ENCODE measurements at regions not wholly inside any gene's neighbourhood (a gene's known extent, or its start where the extent isn't known, plus 50 kb on each side); places are given as distances from the start of the nearest gene placed in this dataset.
"Not testable (repeated sequence)": the region's sequence is repeated elsewhere in the genome, so short reads cannot be mapped to it uniquely, and the experiment has no call there.

DNA sequence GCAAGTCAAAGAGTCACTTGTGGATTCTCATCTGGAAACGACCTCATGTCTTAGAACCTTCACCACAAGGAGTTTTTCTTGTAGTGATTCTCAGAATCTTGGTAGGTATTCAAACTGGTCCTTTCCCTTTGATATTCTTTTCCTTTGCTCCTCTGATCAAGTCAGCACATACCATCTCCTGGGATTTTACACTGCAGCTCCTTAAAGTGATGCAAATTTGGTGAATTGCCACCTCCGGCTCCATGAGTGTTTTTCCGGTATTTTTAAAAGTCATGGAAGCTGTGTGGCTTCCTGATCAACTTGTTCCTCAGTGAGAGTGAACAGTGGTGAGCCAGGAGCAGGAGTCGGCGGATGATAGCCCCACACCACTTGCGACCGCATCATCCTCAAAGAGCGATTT lies 182.1 kb upstream of the DAB1 start:
- no peak for DNase-seq (ENCODE audit: low read depth)
- H3K4me3 ChIP-seq (ENCODE audit: low read depth, low read length): no peak overlapping the region

DNA sequence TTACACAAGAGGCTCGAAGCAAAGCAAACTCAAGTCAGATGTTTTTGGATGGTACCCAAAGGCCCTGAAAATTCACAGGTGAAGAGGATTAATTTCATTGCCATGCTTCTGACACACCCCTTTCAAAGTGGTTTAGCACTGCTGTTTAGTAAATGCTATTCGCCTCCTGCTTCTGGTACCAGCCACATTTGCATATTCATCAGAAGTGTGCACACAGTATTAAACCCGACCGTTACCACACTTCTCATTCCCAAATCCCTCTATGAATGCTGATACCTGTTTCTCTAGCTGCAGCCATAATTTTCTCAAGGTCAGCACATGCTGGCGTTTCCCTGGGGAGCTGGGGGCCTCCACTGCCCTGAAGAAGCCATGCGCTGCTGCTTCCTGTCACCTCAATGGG lies 179.8 kb upstream of the DAB1 start:
- no peak overlapping the region for H3K4me3 ChIP-seq (ENCODE audit: low read depth, low read length)
- DNase-seq (ENCODE audit: low read depth): no peak

DNA sequence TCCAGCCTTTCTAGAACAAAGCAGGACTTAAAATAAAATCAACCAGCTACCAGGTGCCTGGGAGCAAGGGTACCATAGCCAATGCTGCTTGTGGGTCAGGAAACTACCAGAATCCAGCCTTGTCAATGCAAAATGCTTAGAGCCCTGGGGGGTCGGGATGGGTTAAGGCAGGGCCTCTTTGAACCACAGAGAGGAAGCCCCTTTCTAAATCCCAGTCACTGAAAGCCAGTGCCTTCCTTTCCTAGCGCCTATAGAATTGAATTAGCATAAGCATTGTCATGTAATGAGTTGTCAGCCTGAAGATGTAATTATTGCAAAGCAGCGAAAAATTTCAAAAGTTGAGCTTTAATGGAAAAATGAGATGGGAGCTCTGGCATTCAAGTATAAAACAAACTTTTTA lies 176.6 kb upstream of the DAB1 start:
- no peak for DNase-seq (ENCODE audit: low read depth)
- H3K4me3 ChIP-seq (ENCODE audit: low read depth, low read length): no peak overlapping the region

DNA sequence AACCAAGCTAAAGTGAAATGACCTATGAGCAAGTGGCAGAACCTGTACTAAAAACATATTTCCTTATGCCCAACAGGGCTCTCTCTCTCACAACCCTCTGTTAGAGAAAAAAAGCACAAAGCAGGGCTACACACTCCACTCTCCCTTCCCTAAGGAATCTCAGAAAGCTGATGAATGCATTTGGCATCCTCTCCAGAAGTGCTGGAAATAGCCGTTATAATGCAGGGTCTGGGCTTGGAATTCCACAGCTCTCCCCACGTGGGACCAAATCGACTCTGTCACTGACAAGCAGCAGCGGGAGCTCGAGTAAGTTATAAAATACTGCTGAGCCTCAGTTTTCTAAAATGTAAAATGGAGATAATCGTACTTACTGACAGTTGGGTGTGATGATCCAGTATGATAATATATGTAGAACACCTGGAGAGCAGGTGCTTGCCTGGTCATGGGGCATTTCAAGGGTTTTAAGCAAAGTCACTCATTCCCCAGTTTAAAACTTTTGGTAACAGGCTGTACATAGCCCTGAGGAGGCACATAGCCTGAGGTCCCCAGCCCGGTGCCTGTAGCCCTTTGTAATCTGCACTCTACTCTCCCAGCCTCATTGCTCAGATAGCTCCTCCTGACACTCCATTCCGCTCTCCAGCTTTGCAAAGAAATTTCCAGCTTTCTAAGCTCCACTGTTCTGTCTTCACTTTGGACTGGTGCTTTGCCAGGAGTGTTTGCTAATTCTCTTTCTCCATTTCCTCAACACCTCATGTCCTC lies 175.6 kb upstream of the DAB1 start:
- H3K4me3 ChIP-seq (ENCODE audit: low read depth, low read length): no peak overlapping the region
- DNase-seq (ENCODE audit: low read depth): no peak

DNA sequence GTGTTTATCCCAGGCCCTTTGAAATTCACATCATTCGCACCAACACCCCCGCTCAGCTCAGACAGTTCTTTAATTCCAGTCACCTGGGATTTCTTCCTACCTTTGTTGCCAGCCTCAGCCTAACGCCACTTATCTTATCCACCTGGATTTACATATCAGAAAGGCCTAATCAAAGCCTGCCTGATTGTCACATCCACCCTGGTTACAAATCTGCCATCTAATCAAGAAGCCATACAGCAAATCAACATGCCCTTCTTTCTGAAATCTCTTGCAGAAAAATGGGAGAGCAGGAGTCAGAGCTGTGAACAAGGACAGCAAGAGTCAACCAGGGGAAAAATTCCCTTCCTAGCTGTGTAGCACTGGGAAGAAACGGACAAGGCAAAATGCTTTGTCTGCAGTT lies 173.2 kb upstream of the DAB1 start:
- DNase-seq (ENCODE audit: low read depth): no peak
- H3K4me3 ChIP-seq (ENCODE audit: low read depth, low read length): no peak overlapping the region

DNA sequence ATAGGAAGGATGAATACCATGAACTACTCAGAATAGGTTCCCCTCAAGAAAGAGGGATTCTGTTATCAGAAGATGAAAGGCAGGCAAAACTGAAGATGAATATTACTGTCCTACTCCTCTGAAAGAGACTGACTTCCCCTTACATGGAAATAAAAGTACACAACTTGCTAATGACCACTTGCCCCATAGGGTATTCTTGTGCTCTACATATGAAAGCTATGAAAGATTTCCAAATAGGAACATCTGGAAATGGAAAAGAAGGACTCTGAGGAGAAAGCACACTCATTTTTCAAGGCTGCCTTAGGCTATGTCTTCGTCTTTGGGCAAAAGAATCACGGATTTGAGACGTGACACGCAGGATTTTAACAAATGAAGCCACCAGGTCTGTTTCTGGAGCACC lies 170.1 kb upstream of the DAB1 start:
- DNase-seq (ENCODE audit: low read depth): no peak
- no peak overlapping the region for H3K4me3 ChIP-seq (ENCODE audit: low read depth, low read length)

DNA sequence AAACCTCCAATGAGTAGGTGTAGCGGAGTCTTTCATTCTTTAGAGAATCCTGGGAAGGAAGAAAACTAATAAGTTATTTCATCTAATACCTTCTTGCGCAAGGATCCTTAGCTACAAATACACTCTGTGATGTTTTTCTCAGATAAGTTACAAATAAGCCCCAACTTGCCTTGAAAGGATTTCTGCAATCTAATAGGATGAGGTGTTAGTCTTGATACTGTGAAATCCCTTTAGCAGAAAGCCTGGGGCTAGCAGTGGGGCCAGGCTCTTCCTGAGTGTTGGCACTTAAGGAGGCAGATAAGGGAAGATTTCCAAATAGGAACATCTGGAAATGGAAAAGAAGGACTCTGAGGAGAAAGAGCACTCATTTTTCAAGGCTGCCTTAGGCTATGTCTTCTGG lies 168.0 kb upstream of the DAB1 start:
- no peak for DNase-seq (ENCODE audit: low read depth)
- H3K4me3 ChIP-seq (ENCODE audit: low read depth, low read length): no peak overlapping the region

DNA sequence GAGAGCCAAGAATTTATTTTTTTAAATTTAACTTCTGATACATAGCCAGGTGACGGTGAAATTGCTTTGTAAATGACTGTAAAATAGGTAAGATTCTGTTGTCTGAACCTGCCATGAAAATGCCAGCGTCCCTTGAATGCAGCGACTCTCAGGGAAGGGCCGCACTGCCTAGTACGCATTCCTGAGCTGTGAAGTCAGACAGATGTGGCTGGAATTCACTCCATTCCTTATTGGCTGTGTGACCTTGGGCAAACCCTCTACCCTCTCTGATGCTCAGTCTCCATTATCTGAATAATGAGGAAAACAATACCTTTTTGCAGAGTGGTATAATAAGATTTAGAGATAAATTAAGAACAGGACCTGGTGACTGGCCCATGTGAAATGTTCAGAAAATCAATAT lies 167.1 kb upstream of the DAB1 start:
- no peak for DNase-seq (ENCODE audit: low read depth)
- H3K4me3 ChIP-seq (ENCODE audit: low read depth, low read length): no peak overlapping the region

DNA sequence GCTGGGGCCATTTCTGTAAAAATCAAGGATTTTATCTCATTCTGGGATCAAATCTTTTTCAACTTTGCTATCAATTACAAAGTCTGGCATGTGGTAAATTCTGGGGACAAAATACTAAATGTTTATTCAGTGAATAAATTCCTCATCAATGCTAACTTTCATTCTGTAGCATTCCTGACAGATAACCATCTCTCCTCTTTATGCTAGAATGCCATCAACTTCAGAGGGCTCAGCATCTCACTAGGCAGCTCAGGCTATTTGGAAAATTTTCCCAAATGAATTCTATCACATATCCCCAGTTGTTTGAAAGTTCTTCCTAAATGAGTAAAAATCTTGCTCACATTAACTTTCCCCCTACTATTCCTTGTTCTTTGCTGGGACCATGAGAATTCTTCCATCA lies 163.0 kb upstream of the DAB1 start:
- no peak for DNase-seq (ENCODE audit: low read depth)
- no peak overlapping the region for H3K4me3 ChIP-seq (ENCODE audit: low read depth, low read length)

DNA sequence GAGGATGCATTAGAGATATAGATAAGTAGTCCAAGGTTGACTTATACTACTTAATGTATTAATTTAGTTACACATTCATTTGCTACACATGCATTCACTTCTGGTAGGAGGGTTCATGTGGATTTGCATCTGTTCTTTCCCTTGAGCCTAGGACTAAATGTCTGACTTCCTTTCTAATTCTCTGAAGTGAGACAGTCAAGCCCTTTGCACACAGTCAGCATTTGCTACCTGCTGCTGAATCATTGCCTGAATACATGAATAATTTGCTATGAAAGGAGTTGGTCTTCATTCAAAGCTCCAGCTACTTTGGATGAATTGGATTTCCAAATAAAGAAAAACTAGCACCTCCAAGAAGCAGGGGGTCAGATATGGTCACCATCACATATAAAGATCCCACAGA lies 154.8 kb upstream of the DAB1 start:
- no peak overlapping the region for H3K4me3 ChIP-seq (ENCODE audit: low read depth, low read length)
- DNase-seq (ENCODE audit: low read depth): no peak

DNA sequence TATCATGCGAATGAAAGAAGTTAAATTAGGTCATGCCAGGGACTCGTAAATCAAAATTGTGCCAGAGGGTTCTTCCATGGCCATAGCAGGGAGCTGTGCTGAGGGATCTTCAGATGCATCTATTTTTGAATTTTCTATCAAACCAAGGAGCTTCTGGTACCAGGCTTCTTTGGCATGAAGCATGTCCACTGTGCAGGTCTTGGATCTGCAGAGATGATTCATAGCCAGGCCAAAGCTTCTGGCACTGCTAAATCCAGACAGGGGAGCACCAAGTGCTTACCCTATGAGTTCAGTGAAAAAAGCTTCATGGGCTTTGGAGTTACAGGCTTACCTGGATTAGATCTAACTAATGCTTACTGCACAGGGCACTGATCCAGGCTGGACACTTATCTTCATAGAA lies 154.2 kb upstream of the DAB1 start:
- DNase-seq (ENCODE audit: low read depth): no peak
- H3K4me3 ChIP-seq (ENCODE audit: low read depth, low read length): no peak overlapping the region

DNA sequence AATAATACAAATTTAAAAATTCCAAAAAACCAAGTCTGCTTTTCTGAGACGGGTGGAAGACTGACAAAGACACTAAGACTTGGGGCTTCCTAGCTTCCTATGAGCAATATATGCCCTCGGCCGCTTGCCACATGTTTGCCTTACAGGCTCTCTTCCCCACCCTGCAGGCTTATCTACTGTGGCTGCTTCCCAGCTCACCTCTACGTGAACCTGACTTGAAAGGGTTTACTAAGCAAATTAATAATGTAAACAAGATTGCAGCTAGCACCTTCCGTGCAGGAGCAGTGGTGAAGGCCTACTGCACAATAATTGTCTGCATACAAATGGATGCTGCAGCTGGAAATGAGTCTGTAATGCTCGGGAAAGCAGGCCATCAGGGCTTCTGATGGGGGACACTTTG lies 152.9 kb upstream of the DAB1 start:
- no peak for DNase-seq (ENCODE audit: low read depth)
- no peak overlapping the region for H3K4me3 ChIP-seq (ENCODE audit: low read depth, low read length)

DNA sequence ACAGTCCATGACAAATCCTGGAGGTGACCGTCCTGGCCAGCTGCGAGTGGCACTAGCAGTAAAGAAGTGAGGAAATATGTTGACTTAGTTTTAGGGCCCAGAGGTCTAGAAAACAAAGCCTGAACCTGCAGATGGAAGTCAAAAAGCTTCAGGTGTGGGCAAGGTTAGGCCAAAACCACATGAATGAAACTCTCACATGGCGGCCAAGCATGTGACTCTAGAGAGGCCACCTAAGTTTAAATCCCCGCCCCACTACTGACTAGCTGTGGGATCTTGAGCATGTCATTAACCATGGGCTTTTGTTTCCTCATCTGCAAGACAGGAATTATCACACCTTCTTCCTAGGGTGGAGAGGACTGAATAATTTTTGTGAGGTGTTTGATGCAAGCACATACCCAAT lies 148.2 kb upstream of the DAB1 start:
- no peak for DNase-seq (ENCODE audit: low read depth)
- H3K4me3 ChIP-seq (ENCODE audit: low read depth, low read length): no peak overlapping the region

DNA sequence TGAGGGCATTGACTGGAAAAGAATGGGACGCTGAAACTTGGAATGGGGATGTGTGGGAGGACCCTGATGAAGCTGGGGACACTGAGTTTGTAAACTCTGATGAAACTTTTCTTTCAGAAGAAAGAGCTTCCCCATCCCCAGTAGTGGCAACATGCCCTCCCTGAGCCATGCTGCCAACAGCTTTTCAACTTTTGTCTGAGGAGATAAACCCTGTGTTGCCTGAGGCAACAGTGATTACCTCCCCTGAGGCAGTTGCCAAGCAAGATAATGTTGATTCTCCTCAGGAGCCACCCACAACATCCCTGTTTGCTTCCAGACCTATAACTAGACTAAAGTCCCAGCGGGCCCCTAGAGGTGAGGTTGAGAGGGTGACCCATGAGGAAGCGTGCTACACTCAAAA lies 134.2 kb upstream of the DAB1 start:
- not testable (repeated sequence) for DNase-seq (ENCODE audit: low read depth); H3K4me3 ChIP-seq (ENCODE audit: low read depth, low read length)

DNA sequence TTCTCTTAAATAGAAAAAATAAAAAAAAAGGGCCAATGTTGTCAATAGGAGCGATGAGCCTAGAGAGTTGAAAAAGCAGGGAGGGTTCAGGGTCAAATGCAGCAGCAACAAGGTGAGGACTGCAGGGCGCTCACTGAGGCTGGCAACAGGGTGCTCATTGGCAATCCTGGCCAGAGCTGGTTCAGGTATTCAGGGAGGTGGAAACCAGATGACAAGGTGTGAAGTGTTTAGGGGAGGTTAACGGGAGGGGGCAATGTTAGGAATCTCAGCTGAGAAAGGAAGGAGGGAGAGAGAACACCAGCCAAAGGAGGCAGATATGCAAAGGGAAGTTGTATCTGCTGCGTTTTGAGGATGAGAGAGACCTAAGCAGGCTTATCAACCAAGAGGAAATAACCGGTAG lies 129.8 kb upstream of the DAB1 start:
- H3K4me3 ChIP-seq (ENCODE audit: low read depth, low read length): no peak overlapping the region
- no peak for DNase-seq (ENCODE audit: low read depth)

DNA sequence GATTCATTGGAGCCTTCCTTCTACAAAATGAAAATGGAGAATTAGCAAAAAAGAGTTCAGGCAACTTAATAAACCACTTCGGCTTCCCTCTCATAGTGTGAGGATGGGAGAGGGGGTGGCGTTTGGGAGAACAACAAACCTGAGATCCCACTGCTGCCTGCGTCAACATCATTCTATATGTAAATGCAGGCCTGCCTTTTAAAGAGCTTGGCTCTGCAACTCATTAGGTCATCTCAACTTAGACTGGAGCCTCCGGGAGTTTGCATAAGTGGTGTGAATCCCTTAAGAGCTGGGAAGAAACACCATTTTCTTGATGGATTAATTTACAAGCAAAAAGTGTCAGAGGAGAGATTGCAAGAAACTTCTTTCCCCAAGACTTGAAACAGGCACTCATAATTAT lies 127.6 kb upstream of the DAB1 start:
- no peak for DNase-seq (ENCODE audit: low read depth)
- no peak overlapping the region for H3K4me3 ChIP-seq (ENCODE audit: low read depth, low read length)

DNA sequence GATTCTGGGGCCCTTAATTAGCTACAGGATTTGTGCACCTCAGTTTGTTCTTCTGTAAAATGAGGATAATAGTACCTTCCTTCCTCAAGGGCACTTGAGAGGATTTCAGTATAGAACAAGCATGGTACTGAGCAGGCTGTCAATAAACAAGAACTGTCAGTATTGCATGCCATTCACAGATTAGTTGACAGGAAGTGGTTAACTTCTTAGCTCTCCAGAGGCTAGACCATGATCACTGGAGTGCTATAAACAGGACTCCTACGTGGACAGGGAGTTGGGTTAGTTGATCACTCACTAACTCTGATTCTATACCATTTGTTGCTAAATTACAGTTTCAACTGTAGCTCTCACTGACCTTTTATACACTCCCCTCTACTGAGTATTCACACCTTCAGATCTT lies 126.2 kb upstream of the DAB1 start:
- no peak for DNase-seq (ENCODE audit: low read depth)
- H3K4me3 ChIP-seq (ENCODE audit: low read depth, low read length): no peak overlapping the region

DNA sequence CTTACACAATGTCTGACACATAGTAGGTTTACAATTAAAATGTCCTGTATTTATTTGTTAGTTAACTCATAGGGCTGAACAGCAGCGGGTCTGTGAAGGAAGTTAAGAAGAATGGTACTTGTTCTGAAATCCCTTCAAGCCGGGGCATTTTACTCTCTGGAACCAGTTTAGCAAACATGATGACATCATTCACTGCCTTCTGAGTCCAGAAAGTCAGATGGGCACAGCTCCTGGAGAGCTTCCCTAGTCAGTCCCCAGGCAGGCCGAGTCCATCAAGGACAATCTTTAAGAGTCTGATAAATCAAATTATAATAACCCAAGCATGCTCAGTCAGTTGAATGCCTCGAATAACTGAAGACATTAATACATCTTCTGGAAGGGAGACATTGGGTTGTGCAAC lies 125.4 kb upstream of the DAB1 start:
- no peak for DNase-seq (ENCODE audit: low read depth)
- H3K4me3 ChIP-seq (ENCODE audit: low read depth, low read length): no peak overlapping the region

DNA sequence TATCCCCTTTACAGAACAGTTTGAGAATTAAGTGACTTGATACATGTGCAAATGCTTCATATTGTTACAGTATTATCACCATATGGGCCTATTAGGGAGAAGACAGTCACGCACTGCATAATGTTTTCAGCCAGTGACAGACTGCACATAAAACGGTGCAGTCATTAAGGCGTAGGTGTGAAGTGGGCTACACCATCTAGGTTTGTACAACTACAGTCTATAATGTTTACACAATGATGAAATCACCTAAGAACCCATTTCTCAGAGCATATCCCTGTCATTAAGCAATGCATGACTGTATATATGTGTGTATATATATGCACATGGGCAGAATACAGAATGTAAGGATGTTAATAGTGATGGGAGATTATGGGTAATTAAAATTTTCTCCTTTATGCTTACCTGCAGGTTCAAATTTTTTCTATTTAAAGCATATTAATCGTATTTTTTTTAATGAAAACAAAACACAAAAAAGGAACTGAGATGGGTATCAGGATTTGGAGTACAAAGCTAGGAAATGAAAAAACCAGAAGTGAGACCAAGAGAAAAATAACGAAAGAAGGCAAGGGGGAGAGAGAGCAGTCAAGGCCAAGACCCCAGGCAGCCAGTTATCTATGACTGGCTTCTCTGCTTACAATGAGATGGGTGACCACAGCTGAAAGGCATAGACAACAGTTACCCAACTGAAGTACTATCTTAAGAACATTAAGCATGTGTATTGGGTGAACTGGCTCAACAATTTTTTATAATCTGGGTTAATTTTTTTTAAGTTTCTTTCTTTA lies 122.9 kb upstream of the DAB1 start:
- DNase-seq (ENCODE audit: low read depth): no peak
- H3K4me3 ChIP-seq (ENCODE audit: low read depth, low read length): no peak overlapping the region

DNA sequence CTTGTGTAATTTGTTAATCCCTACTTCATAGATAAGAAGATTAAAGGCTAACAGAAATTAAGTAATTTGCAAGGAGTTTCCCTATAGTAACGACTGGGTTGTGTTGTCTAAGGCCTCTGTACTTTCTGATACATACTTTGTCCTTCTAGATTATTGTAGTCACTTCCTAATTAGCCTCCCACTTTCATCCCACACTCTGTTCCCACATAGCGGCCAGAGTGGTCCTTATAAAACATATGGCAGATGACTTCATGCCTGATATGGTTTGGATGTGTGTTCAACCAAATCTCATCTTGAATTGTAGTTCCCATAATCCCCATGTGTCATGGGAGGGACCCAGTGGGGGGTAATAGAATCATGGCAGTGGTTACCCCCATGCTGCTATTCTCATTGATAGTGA lies 120.5 kb upstream of the DAB1 start:
- no peak for DNase-seq (ENCODE audit: low read depth)
- no peak overlapping the region for H3K4me3 ChIP-seq (ENCODE audit: low read depth, low read length)

DNA sequence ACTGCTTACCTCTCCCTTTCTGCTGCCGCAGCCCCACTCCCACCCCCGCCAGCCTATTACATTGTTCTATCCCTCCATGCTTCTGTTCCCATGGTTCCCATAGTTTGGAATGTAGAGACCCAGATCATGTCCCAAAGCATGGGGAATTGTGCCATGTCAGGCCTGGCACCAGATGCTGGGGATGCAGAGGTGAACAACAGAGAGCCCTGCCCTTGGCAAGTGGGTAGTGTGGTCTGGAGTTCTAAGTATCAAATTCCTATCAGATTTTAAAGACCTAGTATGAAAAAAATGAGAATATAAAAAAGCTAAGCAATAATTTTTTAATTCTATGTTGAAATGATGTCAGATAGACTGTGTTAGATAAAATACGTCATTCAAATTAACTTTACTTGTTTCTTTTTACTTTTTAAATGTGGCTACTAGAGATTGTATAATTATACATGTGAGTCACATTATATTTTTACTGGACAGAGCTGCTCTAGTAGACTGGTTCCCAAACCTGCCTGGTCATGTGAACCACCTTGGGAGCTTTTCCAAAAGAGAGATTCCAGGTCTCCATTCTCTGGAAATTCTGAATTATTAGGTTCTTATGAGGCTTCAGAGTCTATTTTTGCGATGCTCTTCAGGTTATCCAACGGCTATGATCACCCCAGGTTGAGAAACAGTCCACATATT lies 113.0 kb upstream of the DAB1 start:
- no peak for DNase-seq (ENCODE audit: low read depth)
- H3K4me3 ChIP-seq (ENCODE audit: low read depth, low read length): no peak overlapping the region
